CD8-positive, alpha-beta memory T cell (primary cell): ENCODE measurements at regions not wholly inside any gene's neighbourhood (a gene's known extent, or its start where the extent isn't known, plus 50 kb on each side); places are given as distances from the start of the nearest gene placed in this dataset.

Experiments used
- CTCF ChIA-PET: fragments of 350-600 bp; sonication (Branson Sonifier 250); formaldehyde crosslinking; loops from one replicate; lab custom pipeline; 2021; ENCODE audit warnings: antibody characterized with exemption; lab: Charles Lee
- POLR2A ChIA-PET: fragments of 350-600 bp; sonication (Branson Sonifier 250); formaldehyde crosslinking; loops from one replicate; lab custom pipeline; 2021; ENCODE audit warnings: antibody characterized with exemption; lab: Charles Lee
- DNase-seq, 5 donors: peaks; one replicate each; pipeline versions ENCODE4 v3.0.0 to v3.0.0-alpha.2; 2020 to 2022; ENCODE audit warnings: mixed read lengths in 1 of 5
- H3K27ac ChIP-seq: one replicate; pipeline ENCODE4 v1.7.0; 2013; ENCODE audit warnings: low read depth, mild to moderate bottlenecking, low read length, moderate library complexity
- H3K27me3 ChIP-seq: 2 replicates; pipeline ENCODE4 v1.7.0; 2013; ENCODE audit warnings: low read length, mild to moderate bottlenecking; ENCODE audit not compliant: insufficient read depth, poor library complexity, severe bottlenecking
- H3K36me3 ChIP-seq: 2 replicates; pipeline ENCODE4 v1.7.0; 2013; ENCODE audit warnings: mild to moderate bottlenecking, low read length, moderate library complexity; ENCODE audit not compliant: insufficient read depth
- H3K4me1 ChIP-seq: 2 replicates; pipeline ENCODE4 v1.7.0; 2013; ENCODE audit warnings: mild to moderate bottlenecking, low read length, moderate library complexity; ENCODE audit not compliant: insufficient read depth
- H3K4me3 ChIP-seq: 2 replicates; pipeline ENCODE4 v1.7.0; 2013; ENCODE audit warnings: mild to moderate bottlenecking, low read length
- H3K9me3 ChIP-seq: 2 replicates; pipeline ENCODE4 v1.7.0; 2013; ENCODE audit warnings: mild to moderate bottlenecking, low read length
- H3K27ac Mint-ChIP-seq, 8 donors: one replicate each; pipeline ENCODE4 v1.8.0; 2020 to 2021; ENCODE audit warnings: mixed read lengths in 8 of 8, mild to moderate bottlenecking in 6 of 8, inconsistent platforms in 3 of 8, moderate library complexity in 3 of 8
- H3K27me3 Mint-ChIP-seq, 2 donors: one replicate each; pipeline ENCODE4 v1.8.0; 2020 to 2021; ENCODE audit warnings: mixed read lengths in 2 of 2, mild to moderate bottlenecking in 1 of 2, moderate library complexity in 1 of 2
- H3K36me3 Mint-ChIP-seq, 3 donors: one replicate each; pipeline ENCODE4 v1.8.0; 2020 to 2021; ENCODE audit warnings: mixed read lengths in 3 of 3, inconsistent platforms in 1 of 3, mild to moderate bottlenecking in 1 of 3
- H3K4me1 Mint-ChIP-seq, 3 donors: one replicate each; pipeline ENCODE4 v1.8.0; 2020 to 2021; ENCODE audit warnings: mixed read lengths in 3 of 3, inconsistent platforms in 1 of 3, mild to moderate bottlenecking in 1 of 3
- H3K4me3 Mint-ChIP-seq, 7 donors: one replicate each; pipeline ENCODE4 v1.8.0; 2020 to 2021; ENCODE audit warnings: mixed read lengths in 7 of 7, mild to moderate bottlenecking in 6 of 7, moderate library complexity in 4 of 7, inconsistent platforms in 2 of 7
- H3K9me3 Mint-ChIP-seq, 5 donors: one replicate each; pipeline ENCODE4 v1.8.0; 2020 to 2022; ENCODE audit warnings: mixed read lengths in 5 of 5, mild to moderate bottlenecking in 3 of 5, moderate library complexity in 2 of 5, inconsistent platforms in 1 of 5

DNA sequence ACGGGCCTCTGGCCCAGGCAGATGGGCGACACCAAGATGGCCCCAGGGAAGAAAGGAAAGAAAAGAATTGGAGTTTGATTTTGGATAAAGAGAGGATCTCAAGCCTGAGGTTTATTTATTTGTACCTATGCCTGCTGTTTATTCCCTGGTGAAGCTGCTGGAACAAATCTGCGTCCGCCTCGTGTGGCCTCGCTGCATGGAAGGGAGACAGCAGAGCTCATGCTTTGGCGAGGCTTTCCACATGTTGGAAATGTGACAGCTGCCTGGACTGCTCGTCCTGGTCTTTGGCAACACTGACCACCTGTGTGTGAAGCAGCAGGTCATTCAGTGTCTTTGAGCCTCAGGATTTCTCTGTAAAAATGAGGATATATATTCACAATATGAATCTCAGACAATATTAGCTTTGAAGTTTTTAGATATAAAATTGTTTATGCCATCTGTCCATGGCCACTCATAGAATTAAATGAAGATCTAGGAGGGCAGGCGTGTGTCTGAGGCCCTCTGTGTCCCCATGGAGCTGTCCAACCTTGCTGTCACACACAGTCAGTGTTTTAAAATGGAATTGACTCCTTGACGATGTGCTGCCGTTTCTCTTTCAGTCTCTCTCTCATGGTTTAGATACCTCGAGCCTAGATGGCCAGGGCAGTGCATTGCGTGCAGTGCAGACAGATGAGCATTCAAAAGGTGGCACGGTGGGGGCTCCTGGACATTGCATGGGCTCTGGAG is 94.3 kb downstream of the SOCS6 start:
- no peak overlapping the region for H3K4me3 Mint-ChIP-seq
- H3K27me3 Mint-ChIP-seq = peaks cover 0 to 5% of the 10 kb centered on the region in 2 donors
- no peak overlapping the region for H3K27ac Mint-ChIP-seq
- Histone ChIP-seq H3K27ac (no peak overlapping the region), H3K4me1 (no peaks in the 10 kb centered on the region), H3K27me3 (no peaks in the 10 kb centered on the region), H3K36me3 (no peaks in the 10 kb centered on the region), H3K4me3 (no peak overlapping the region), H3K9me3 (no peaks in the 10 kb centered on the region)
- no peaks in the 10 kb centered on the region for H3K4me1 Mint-ChIP-seq
- H3K9me3 Mint-ChIP-seq = peaks cover 0 to 3% (median 0%) of the 10 kb centered on the region in 5 donors
- POLR2A ChIA-PET = no interaction called here
- CTCF ChIA-PET = no interaction called here
- DNase-seq = no peak
- no peaks in the 10 kb centered on the region for H3K36me3 Mint-ChIP-seq

DNA sequence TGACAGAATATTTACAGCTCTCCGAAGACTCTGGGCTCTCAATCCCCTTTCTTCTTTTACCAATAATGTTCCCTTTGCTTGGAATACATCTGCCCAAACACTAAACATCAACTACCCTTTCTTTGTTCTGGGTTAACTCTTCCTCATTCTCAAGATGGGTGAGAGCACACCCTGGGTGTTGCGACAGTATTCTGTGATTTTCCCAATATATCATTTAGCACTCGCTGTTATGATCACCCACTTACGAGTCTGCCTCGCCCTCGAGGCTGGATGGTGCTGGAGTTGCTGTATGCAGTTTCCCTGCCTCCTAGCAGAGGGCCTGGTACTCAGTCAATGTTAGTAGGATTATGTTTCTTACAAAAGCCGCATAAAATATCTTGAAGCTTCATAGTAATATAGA is 93.2 kb downstream of the SOCS6 start:
- Mint-ChIP-seq H3K36me3 (no peaks in the 10 kb centered on the region), H3K27me3 (peaks cover 0 to 5% of the 10 kb centered on the region in 2 donors), H3K4me3 (no peak overlapping the region), H3K9me3 (peaks cover 0 to 3% (median 0%) of the 10 kb centered on the region in 5 donors), H3K4me1 (no peaks in the 10 kb centered on the region), H3K27ac (no peak overlapping the region)
- no peaks in the 10 kb centered on the region for H3K27me3 ChIP-seq
- no peak overlapping the region for H3K4me3 ChIP-seq
- no peak for DNase-seq
- no peaks in the 10 kb centered on the region for H3K4me1 ChIP-seq
- H3K27ac ChIP-seq = no peak overlapping the region
- POLR2A ChIA-PET = no interaction called here
- no peaks in the 10 kb centered on the region for H3K36me3 ChIP-seq
- CTCF ChIA-PET = no interaction called here
- no peaks in the 10 kb centered on the region for H3K9me3 ChIP-seq

DNA sequence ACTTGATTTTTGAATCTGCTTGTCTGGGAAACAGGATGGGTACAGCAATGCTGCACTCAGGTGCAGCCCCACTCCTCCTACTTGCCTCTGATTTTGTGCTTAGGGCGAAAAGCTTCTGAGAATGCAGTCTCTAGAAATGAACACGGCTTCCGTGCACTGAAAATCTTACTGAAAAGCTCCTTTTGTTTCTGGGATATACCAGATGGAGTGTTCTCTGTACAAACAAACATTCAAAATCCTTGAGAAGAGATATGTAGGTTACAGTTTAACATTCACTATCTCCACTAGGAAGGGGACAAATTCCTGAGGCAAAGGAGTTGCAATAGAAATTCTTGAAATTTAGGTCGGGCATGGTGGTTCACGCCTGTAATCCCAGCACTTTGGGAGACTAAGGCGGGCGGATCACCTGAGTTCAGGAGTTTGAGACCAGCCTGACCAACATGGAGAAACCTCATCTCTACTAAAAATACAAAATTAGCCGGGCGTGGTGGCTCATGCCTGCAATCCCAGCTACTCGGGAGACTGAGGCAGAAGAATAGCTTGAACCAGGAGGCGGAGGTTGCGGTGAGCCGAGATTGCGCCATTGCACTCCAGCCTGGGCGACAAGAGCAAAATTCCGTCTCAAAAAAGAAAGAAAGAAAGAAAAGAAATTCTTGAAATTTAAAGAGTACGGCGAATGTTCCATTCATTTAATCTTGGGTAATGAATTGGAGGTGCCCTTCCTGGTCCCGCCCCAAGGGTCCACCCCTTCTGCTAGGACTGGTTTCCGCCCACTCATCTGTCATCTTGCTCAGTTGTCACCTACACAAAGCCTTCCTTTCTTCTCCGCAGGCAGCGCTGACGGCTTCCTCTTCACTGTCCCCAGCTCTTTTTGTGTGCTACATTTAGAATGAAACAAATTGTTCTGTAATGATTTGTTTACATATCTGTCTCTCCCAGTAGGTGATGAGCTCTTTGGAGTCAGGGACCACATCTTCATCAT is 92.4 kb downstream of the SOCS6 start:
- H3K9me3 Mint-ChIP-seq = peaks cover 0 to 3% (median 0%) of the 10 kb centered on the region in 5 donors
- Histone ChIP-seq H3K36me3 (no peaks in the 10 kb centered on the region), H3K4me1 (no peaks in the 10 kb centered on the region), H3K27me3 (no peaks in the 10 kb centered on the region), H3K27ac (no peak overlapping the region), H3K9me3 (no peaks in the 10 kb centered on the region), H3K4me3 (no peak overlapping the region)
- H3K36me3 Mint-ChIP-seq = no peaks in the 10 kb centered on the region
- POLR2A ChIA-PET = no interaction called here
- H3K4me3 Mint-ChIP-seq = no peak overlapping the region
- peaks cover 0 to 5% of the 10 kb centered on the region in 2 donors for H3K27me3 Mint-ChIP-seq
- H3K4me1 Mint-ChIP-seq = no peaks in the 10 kb centered on the region
- no peak for DNase-seq
- CTCF ChIA-PET = no interaction called here
- peak overlapping the region in 1 of 8 donors; percentile 44 for H3K27ac Mint-ChIP-seq
